PFSK-1 (cell line): ENCODE measurements at regions not wholly inside any gene's neighbourhood (a gene's known extent, or its start where the extent isn't known, plus 50 kb on each side); places are given as distances from the start of the nearest gene placed in this dataset.

Experiments
- FOXP2 ChIP-seq: optimal IDR thresholded peaks from 2 replicates; pipeline ENCODE3; 2011; ENCODE audit warnings: borderline replicate concordance, control low read depth, inconsistent platforms; ENCODE audit not compliant: insufficient read depth; ENCODE audit errors: extremely low read length, extremely low read depth
- POLR2AphosphoS5 ChIP-seq: IDR thresholded peaks from 2 replicates; pipeline ENCODE4 v1.6.1; 2012; ENCODE audit warnings: low read depth, mild to moderate bottlenecking, control low read depth, low read length, moderate library complexity
- REST ChIP-seq, 2 experiments: IDR thresholded peaks; 2 replicates each; pipeline versions ENCODE4 v1.6.1 to v1.8.0; 2011 to 2012; ENCODE audit warnings: low read depth in 2 of 2, low read length in 2 of 2, control low read depth in 1 of 2, inconsistent platforms in 1 of 2, mild to moderate bottlenecking in 1 of 2, moderate library complexity in 1 of 2; ENCODE audit not compliant: insufficient read depth in 1 of 2
- SIN3A ChIP-seq: IDR thresholded peaks from 2 replicates; pipeline ENCODE4 v1.6.1; 2012; ENCODE audit warnings: mild to moderate bottlenecking, low read length, moderate library complexity, borderline replicate concordance; ENCODE audit not compliant: insufficient read depth
- TAF1 ChIP-seq: IDR thresholded peaks from 2 replicates; pipeline ENCODE4 v1.6.1; 2012; ENCODE audit warnings: low read length, control low read depth, borderline replicate concordance; ENCODE audit not compliant: insufficient read depth

GRCh38 chr2:56812432-56812831, 628.6 kb downstream of the CCDC85A start:
- TF ChIP-seq REST (IDR thresholded peaks at IDR 0.05; ENCODE audit: insufficient read depth in 1 of 2, low read depth in 2 of 2, low read length in 2 of 2) = no peak
- no peak for TF ChIP-seq TAF1
- TF ChIP-seq POLR2AphosphoS5 = no peak
- no peak for TF ChIP-seq FOXP2
- TF ChIP-seq SIN3A = no peak

GRCh38 chr2:56813490-56813889, 629.7 kb downstream of the CCDC85A start:
- TF ChIP-seq FOXP2 (no peak), POLR2AphosphoS5 (no peak), REST (IDR thresholded peaks at IDR 0.05; ENCODE audit: insufficient read depth in 1 of 2, low read depth in 2 of 2, low read length in 2 of 2) (no peak), SIN3A (no peak), TAF1 (no peak)

- TF ChIP-seq POLR2AphosphoS5 (no peak), FOXP2 (no peak), TAF1 (no peak), REST (IDR thresholded peaks at IDR 0.05; ENCODE audit: insufficient read depth in 1 of 2, low read depth in 2 of 2, low read length in 2 of 2) (no peak), SIN3A (no peak)
Measured at GRCh38 chr2:56816666-56817065, 632.9 kb downstream of the CCDC85A start.

- no peak for TF ChIP-seq SIN3A
- no peak for TF ChIP-seq FOXP2
- TF ChIP-seq POLR2AphosphoS5 = no peak
- no peak for TF ChIP-seq TAF1
- no peak for TF ChIP-seq REST (IDR thresholded peaks at IDR 0.05; ENCODE audit: insufficient read depth in 1 of 2, low read depth in 2 of 2, low read length in 2 of 2)
Measured at GRCh38 chr2:56831780-56832179, 648.0 kb downstream of the CCDC85A start.

GRCh38 chr2:56834686-56835085, 650.9 kb downstream of the CCDC85A start:
- TF ChIP-seq REST (IDR thresholded peaks at IDR 0.05; ENCODE audit: insufficient read depth in 1 of 2, low read depth in 2 of 2, low read length in 2 of 2) = no peak
- TF ChIP-seq FOXP2 = no peak
- no peak for TF ChIP-seq SIN3A
- TF ChIP-seq POLR2AphosphoS5 = no peak
